ENCODE measurements at regions not wholly inside any gene's neighbourhood (a gene's known extent, or its start where the extent isn't known, plus 50 kb on each side); places are given as distances from the start of the nearest gene placed in this dataset.

DNA sequence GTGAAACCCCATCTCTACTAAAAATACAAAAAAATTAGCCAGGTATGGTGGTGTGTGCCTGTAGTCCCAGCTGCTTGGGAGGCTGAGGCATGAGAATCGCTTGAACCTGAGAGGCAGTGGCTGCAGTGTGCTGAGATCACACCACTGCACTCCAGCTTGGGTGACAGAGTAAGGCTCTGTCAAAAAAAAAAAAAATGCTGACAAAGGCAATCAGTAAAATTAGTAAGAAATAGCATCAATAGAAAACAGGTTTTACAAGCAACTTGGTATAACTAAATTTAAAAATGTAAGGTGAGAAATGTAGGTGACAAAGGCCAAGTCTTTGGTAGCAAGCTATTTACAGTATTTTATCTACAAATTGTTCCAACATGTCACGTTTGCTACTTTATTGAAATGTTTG is 421.4 kb upstream of the RGPD4 start:
- H3K36me3 ChIP-seq (ENCODE audit: insufficient read depth), result no peaks in the 10 kb centered on the region
- H3K4me1 ChIP-seq (ENCODE audit: low read depth, poor library complexity, severe bottlenecking), result no peaks in the 10 kb centered on the region
- no peak for TF ChIP-seq CTCF (conservative IDR thresholded peaks at IDR 0.05; ENCODE audit: low read depth, low read length)
- no peak overlapping the region for H3K9ac ChIP-seq
- no peak overlapping the region for H3K27ac ChIP-seq
- no peak overlapping the region for H2AFZ ChIP-seq (ENCODE audit: low read depth)
- H3K4me3 ChIP-seq (IDR thresholded peaks at IDR 0.05; ENCODE audit: insufficient read depth, low read depth, low read length), result no peak overlapping the region
- no peaks in the 10 kb centered on the region for H4K20me1 ChIP-seq (ENCODE audit: insufficient read depth)
- no peaks in the 10 kb centered on the region for H3K79me2 ChIP-seq (ENCODE audit: insufficient read depth, low read depth)
- no peaks in the 10 kb centered on the region for H3K27me3 ChIP-seq (ENCODE audit: insufficient read depth, low read depth)
- no peak overlapping the region for H3K4me2 ChIP-seq

GRCh38 chr2:107407017-107407416 is 419.7 kb upstream of the RGPD4 start:
- H3K4me1 ChIP-seq (ENCODE audit: low read depth, poor library complexity, severe bottlenecking), result no peaks in the 10 kb centered on the region
- H3K79me2 ChIP-seq (ENCODE audit: insufficient read depth, low read depth), result no peaks in the 10 kb centered on the region
- TF ChIP-seq CTCF (conservative IDR thresholded peaks at IDR 0.05; ENCODE audit: low read depth, low read length), result no peak
- no peak overlapping the region for H3K4me3 ChIP-seq (IDR thresholded peaks at IDR 0.05; ENCODE audit: insufficient read depth, low read depth, low read length)
- no peak overlapping the region for H3K9ac ChIP-seq
- no peaks in the 10 kb centered on the region for H3K36me3 ChIP-seq (ENCODE audit: insufficient read depth)
- no peak overlapping the region for H3K4me2 ChIP-seq
- no peak overlapping the region for H3K27ac ChIP-seq
- H4K20me1 ChIP-seq (ENCODE audit: insufficient read depth), result no peaks in the 10 kb centered on the region
- H3K27me3 ChIP-seq (ENCODE audit: insufficient read depth, low read depth), result no peaks in the 10 kb centered on the region
- no peak overlapping the region for H2AFZ ChIP-seq (ENCODE audit: low read depth)

DNA sequence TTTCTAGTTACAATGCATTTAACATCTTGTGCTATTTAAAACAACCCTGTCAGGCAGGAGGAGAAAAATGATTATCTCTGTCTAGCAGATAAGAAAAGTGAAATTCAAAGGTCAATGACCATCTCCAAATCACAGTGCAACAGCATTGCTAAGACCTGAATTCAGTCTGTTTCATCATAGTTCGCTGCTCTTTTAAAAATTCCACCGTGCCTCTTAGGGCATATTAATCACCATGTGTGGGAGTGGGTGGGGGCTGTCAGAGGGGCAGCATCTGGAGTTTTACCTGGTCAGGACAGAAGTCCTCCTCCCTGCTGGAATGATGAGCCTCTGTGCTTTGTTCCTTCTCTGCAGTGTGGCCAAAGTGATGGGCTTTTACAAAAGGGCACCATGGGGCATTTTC is 418.7 kb upstream of the RGPD4 start:
- Histone ChIP-seq H3K27me3 (ENCODE audit: insufficient read depth, low read depth) (no peaks in the 10 kb centered on the region), H3K36me3 (ENCODE audit: insufficient read depth) (no peaks in the 10 kb centered on the region), H3K4me2 (no peak overlapping the region), H3K79me2 (ENCODE audit: insufficient read depth, low read depth) (no peaks in the 10 kb centered on the region), H3K4me1 (ENCODE audit: low read depth, poor library complexity, severe bottlenecking) (no peaks in the 10 kb centered on the region), H3K9ac (no peak overlapping the region), H2AFZ (ENCODE audit: low read depth) (no peak overlapping the region), H3K27ac (no peak overlapping the region), H3K4me3 (IDR thresholded peaks at IDR 0.05; ENCODE audit: insufficient read depth, low read depth, low read length) (no peak overlapping the region), H4K20me1 (ENCODE audit: insufficient read depth) (no peaks in the 10 kb centered on the region)
- TF ChIP-seq CTCF (conservative IDR thresholded peaks at IDR 0.05; ENCODE audit: low read depth, low read length), result no peak

DNA sequence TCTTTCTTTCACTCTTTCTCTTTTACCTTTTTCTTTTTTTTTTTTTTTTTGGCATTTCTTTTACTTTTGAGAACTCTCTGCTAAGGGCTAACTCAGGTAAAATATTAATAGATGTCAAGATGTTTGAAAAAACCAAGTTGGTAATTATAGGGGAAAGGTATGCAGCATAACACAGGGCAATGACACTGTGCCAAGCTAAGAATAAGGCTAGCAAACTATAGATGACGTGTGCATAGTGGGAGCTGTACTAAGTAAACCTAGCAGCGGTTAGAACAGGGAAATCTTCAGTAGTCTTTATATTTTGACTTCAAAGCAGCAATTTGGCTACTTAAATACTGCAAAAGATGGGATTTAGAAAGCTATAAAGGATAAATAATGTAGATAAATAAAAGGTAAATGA is 415.4 kb upstream of the RGPD4 start:
- TF ChIP-seq CTCF (conservative IDR thresholded peaks at IDR 0.05; ENCODE audit: low read depth, low read length), result no peak
- Histone ChIP-seq H3K9ac (no peak overlapping the region), H3K4me3 (IDR thresholded peaks at IDR 0.05; ENCODE audit: insufficient read depth, low read depth, low read length) (no peak overlapping the region), H3K27ac (no peak overlapping the region), H3K4me1 (ENCODE audit: low read depth, poor library complexity, severe bottlenecking) (no peaks in the 10 kb centered on the region), H2AFZ (ENCODE audit: low read depth) (no peak overlapping the region), H3K4me2 (no peak overlapping the region), H3K27me3 (ENCODE audit: insufficient read depth, low read depth) (no peaks in the 10 kb centered on the region), H3K36me3 (ENCODE audit: insufficient read depth) (no peaks in the 10 kb centered on the region), H3K79me2 (ENCODE audit: insufficient read depth, low read depth) (no peaks in the 10 kb centered on the region), H4K20me1 (ENCODE audit: insufficient read depth) (no peaks in the 10 kb centered on the region)
